ENCODE measurements at regions not wholly inside any gene's neighbourhood (a gene's known extent, or its start where the extent isn't known, plus 50 kb on each side); places are given as distances from the start of the nearest gene placed in this dataset.

- no peak for TF ChIP-seq POLR2AphosphoS5 (IDR thresholded peaks at IDR 0.05; ENCODE audit: low read depth, low read length)
- no peak for TF ChIP-seq TAF1 (IDR thresholded peaks at IDR 0.05; ENCODE audit: borderline replicate concordance, insufficient read depth, low read length)
- no peak for TF ChIP-seq FOXP2 (optimal IDR thresholded peaks at IDR 0.05; ENCODE audit: borderline replicate concordance, extremely low read depth, extremely low read length, insufficient read depth)
Observed at GRCh38 chr15:36106640-36107335, 472.6 kb upstream of the CDIN1 start.
